ENCODE measurements at regions not wholly inside any gene's neighbourhood (a gene's known extent, or its start where the extent isn't known, plus 50 kb on each side); places are given as distances from the start of the nearest gene placed in this dataset.

- TF ChIP-seq PHF8 (conservative IDR thresholded peaks at IDR 0.05; ENCODE audit: low read depth, low read length) (no peak), SP4 (IDR thresholded peaks at IDR 0.05; ENCODE audit: low read length) (no peak), BRCA1 (IDR thresholded peaks at IDR 0.05; ENCODE audit: low read depth, low read length) (no peak)
Observed at GRCh38 chr20:11193241-11193640, 519.4 kb upstream of the JAG1 start (continued).

Measured in H1 (cell line).